GM18861 (cell line): ENCODE measurements at regions not wholly inside any gene's neighbourhood (a gene's known extent, or its start where the extent isn't known, plus 50 kb on each side); places are given as distances from the start of the nearest gene placed in this dataset.
"Not testable (repeated sequence)": the region's sequence is repeated elsewhere in the genome, so short reads cannot be mapped to it uniquely, and the experiment has no call there.

ENCODE experiments used
- ATAC-seq: cut with Tn5 transposase; IDR thresholded peaks from one replicate; pipeline ENCODE4 v1.9.1; 2021; ENCODE audit not compliant: unreplicated experiment

DNA sequence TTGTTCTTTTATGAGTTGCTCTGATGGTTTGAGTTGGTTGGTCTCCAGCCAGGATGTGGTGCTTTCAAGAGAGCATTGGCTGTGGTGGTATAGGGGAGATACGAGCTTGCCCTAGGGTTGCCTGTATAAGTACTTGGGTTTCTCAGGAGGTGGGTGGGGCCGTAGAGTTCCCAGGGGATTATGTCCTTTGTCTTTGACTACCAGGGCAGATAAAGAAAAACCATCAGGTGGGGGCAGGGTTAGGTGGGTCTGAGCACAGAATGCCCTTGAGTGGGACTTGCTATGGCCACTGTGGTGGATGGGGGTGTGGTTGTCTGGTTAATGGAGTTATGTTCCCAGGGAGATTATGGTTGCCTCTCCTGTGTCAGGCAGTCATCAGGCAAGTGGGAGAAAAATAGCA, 247.9 kb upstream of the HAND2 start:
- no peak for ATAC-seq

DNA sequence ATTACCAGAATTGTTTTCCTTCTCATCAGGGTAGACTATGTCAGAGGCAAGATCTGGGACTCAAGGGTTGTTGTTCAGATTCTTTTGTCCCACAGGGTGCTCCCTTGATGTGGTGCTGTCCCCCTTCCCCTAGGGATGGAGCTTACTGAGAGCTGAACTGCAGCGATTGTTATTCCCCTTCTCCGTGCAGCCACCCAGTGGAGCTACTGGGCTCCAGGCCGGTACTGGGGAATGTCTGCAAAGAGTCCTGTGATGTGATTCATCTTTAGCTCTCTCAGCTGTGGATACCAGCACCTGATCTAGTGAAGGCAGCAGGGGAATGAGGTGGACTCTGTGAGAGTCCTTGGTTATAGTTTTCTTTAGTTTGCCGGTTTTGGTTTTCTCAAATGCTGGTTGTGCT, 247.4 kb upstream of the HAND2 start:
- ATAC-seq = no peak

DNA sequence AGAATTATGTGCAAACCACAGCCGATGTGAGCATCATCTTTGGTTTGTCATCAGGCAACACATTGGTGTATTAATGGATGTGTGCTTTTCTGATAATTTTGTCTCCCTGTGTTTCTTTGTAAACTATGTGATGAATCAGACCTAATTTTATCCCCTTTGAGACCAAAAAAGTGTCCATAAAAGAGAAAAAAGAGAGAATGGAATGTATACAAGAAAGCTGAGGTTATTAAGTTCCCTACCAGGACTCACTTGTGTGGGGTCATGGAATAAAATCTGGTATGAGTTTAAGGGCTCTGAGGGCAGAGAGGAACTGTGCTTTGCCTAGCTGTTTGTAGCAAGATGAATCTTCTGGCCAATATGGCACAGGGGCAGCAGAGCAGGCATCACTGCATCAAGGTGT, 239.5 kb upstream of the HAND2 start:
- ATAC-seq = no peak

DNA sequence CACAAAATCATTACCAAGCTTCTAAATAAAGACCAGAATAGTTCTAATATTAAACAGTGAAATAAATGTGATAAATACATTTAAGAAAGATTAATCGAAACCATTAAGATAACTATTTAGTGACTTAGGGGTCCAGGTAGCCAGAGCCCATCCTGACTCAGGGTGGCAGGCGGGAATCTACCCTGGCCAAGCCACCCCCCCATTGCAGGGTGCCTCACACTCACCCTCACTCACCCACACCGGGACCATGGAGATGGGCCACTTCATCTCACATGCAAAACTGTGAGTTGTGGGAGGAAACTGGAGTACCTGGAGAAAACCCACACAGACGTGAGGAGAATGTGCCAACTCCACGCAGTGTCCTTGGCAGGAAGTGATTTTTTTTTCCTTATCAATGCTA, 237.6 kb upstream of the HAND2 start:
- ATAC-seq = no peak

DNA sequence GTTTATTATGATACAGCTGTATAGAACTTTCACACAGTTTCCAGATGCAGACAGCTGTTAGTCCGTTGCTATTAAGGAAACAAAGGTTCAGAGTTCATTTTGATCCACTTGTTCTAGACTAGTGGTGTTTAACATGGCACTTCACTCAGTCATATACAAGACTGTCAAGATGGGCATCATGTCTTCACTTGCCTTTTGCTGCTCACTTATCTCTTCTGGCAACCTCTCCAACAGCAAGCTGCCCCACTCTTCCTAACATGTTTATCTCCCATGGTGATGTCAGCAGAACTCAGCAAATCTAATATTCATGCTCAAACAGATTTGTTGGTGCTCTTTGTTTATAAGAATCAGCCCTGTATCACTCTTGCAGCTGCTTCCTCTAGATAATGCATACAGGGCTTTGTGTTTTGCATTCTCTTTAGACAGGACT, 236.2 kb upstream of the HAND2 start:
- no peak for ATAC-seq

DNA sequence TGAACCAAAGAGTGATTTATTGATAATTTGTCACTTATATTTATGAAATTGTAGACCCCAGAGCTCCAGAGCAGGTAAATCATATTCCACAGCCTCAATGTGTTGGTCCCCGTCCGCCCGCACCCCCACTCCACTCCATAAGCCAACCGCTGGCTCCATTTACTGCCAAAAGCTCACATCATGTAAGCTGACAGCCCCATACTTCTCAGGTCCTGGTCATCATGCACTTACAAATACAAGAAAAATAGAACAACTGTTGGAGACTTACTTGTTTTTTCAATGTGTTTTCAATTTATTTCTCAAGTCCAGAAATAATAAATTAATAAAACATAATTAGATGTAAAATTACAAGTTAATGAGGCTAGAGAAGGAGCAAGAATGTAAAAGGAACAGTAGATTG, 235.7 kb upstream of the HAND2 start:
- no peak for ATAC-seq

DNA sequence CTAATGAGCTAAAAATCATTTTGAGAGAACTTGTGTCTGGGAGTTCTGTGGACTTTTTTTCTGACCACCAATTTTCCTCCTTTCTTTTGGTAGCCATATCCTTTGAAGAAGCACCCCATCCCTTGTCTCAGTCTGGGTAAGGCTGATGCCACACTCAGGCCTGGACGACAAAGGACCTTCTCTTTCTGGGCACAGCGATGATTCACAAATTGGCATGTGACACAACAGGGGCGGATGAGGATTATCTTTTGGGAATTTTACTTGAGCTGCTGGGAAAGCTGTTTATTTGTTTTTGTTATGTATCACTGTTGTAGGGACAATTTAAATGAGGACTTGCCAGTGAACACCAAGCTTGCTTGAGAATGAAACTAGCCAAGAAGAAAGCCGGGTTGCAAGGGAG, 233.4 kb upstream of the HAND2 start:
- no peak for ATAC-seq

DNA sequence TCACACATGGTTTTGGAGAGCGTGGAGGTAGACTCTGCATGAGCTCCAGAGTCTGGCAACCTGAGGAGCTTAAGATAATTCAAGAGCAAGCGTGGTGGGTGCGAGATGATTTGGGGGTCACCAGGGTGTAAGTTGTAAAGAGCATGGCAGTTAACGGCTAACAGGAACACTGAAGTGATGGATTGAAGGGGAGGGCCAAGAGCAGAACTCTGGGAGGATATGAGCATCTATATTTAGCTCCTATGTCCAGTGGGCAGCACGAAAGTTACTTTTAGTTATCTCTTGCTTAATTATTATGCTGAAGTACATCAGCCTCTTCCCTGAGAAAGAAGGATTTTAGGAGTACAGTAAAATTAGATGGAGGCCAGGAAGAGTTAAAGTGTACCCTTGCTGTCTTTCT, 231.9 kb upstream of the HAND2 start:
- ATAC-seq = no peak

DNA sequence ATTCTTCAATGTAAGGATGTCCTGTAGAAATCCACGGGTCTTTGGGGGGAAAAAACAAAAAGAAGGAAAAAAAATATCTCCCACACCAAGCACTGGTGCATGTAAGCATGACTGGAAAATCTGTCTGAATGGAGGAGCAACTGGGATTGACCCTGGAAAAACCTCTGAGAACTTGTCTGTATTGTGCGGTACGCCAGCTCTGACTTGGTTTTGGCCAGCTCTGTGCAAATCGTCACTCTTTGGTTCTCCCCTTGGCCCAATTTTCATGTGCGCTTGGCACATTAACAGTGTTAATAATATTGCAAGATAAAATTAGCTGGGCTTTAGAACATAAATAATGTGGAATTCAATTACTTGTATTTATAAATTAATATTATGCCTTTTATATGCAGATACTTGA, 231.2 kb upstream of the HAND2 start:
- ATAC-seq = no peak

DNA sequence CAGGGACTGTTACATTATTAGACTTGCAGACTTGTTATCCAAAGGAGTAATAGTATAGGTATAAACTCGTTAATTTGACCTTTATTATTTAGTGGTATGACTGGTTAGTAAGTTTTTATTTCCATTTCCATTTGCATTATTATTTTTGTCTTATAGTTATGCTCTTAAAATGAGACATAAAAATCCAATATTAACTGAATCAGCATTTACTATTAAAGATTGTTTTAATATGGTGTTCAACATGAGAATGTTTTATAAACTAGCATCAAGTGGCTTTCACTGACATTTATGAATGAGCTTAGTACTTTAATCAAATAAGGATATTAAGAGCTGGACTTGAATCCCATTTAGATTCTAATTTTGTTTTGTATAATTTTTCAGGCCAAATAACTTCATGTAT, 228.1 kb upstream of the HAND2 start:
- no peak for ATAC-seq

DNA sequence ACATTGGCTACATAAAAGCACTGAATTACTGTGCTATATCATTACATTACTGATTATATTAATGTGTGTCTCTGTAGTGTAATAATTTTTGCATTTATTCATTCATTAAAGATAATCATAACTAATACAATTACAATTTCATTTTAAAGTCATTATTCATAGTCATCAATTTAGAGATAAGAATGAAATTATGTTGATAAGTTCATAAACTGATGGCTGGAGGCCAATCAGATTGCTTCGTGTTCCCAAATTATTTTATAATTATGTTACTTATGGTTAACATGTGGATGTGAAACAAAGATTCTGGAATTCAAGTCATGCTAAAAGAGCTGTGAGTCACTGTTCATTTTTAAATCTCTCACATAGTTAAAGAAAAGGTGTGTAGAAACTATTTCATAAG, 223.4 kb upstream of the HAND2 start:
- ATAC-seq = no peak

DNA sequence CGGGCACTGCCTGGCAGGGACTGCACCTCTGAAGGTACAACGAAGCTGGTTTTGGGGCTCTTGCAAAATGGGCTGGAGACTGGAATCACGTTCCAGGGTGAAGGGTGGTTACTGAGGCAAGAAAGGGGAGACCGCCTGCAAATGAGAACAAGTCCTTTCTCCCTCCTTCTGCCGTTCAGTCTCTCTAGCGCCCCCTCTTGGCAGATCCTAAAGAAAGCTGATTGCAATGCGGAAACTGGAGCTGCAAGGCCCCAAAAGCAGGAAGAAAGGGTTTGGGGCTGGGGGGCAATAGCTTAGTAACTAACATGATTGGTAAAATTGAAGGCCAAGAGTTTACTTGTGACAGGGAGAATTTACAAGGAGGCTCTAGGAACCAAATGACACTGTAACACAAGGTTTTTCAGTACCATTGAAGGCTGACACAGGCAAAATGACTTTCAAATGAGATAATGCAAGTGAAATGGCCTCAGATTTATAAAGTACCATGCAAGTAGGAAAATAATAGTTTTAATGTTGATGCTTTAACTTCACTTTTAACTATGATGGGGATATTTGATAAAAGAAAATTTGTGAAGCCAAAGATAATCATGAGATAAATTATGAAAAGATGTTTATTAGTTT, 222.7 kb upstream of the HAND2 start:
- no peak for ATAC-seq

DNA sequence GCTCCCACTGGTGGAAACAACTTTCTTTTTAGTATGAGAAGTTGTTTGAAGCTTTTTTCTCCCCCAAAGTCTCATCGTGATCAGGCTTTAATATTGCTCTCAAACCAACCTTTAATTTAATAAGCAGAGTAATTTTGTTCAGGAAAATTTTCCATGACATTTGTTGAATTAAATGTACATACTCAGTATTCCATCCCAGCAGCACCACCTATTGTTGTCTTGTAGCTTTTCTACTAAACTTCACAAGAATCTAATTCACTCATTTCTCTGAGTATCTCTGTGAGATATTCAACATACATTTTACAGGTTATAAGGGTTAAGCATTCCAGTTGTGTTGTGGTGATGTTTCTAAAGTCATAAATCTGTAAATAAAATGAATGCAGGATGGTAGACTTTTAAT, 218.3 kb upstream of the HAND2 start:
- ATAC-seq = no peak

DNA sequence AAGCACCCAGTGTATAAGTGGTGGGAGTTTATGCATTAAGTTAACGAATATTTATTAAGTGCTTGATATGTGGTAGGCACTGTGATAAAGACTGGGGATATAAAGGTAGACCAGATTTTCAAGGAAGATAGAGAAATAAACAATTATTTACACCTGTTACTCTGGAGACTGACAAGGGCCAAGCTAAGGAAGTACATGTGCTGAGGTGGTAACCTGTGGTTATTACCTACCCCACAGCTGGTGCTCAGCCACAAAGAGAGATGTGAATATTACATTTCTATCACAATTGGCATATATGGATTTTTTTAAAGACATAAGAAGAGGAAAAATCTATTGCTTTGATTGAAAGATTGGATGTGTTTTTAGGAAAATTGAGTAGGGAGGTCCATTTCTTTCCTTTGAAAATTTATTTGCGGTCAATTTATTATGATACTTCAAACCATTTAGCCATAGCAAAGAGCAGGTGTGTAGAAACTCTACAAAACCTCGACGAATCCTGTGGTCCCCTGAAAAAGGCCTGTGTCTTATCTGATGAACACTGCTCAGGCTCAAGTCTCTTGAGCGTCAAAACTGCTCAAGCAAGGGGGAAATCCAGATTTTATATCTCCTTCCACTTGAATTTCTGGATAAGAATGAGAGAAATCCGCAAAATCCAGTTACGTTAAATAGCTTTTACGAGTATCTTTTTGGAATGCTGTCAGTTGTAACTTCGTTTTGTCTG, 217.7 kb upstream of the HAND2 start:
- ATAC-seq = no peak

DNA sequence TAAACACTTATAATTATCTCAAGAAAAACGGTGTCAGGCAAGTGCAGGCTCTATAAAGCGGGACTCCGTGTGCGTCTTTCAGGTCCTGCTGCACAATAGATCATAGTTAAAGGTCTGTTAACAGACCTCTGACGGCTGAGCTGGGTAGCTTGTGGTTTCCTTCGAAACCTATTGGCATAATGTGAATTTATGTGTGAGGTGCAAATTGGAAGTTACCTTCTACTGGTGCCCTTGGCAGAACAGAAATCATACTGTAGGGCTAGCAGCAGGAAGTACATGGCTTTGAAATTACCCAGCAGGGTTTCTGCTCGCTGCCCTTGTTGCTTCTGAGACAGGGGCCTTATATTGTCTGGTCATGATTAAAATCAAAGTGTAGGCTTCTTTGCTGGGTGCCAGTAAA, 216.4 kb upstream of the HAND2 start:
- no peak for ATAC-seq

DNA sequence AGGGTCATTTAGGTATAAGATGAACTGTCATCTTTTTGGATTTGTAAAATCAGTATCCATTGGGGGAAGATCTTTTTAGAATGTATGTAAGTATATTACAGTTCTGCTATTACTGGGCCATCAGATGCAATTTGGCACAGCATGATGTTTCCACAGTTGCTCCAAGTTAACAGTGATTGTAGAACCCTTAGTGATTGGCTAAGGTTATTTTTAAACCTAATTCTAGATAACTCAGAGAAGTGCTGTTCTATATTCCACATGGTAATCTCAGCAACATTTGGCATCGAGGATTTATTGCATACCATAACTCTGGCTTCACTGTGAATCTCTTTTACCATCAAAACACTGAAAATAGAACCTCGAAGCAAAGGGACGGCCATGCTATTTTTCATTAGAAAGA, 215.7 kb upstream of the HAND2 start:
- ATAC-seq = no peak

DNA sequence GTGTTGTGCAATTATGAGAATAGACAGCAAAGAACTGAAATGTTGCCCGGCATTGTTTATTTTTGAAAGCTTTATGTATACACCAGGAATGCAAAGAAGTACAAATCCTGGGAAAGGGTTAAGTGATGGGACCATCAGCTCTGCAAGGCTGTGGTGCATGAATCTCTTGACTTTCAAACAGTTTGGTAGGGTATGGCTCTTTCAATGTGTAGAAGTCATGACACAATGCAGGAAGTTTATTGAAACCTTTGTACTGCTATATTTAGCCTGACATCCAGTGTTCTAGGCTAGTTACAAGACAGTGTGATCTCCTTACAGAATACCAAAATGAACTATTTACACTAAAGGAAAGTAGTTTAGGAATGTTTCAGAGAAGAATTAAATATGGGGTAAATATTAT, 206.8 kb upstream of the HAND2 start:
- ATAC-seq = no peak

DNA sequence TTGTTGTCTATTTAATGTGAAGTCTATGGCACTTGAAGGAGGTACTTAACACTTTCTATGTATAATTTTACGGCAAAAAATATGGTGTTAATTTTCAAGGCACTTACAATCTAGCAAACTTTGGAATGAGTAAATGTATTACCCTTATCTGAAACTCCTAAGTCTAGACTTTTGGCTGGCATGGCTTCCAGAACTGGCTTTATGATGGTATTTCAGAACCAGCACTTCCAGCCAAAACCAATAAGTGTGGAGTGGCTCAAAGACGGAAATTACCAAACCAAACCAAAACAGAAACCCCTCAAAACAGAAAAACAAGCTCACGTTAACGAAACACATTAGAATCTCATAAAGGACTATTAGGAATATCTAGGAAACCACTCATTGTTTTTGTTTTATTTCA, 205.6 kb upstream of the HAND2 start:
- no peak for ATAC-seq

DNA sequence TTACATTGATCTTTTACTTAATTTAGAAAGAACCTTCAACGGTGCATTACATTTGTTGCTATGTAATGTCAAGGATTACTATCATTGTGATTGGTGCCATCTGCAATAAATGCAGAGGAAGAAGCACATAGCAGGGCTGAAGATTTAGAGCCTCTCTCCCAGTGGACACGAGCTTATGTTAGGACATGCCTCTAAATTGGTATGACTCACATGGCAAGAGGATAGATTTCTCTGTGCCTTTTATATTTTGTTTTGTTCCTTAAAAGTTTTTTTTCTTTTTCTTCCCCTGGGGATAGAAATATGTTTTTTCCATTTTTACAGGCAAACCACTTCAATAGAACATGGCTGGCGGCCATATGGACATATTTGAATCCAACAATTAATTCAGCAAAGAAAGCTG, 205.0 kb upstream of the HAND2 start:
- no peak for ATAC-seq

DNA sequence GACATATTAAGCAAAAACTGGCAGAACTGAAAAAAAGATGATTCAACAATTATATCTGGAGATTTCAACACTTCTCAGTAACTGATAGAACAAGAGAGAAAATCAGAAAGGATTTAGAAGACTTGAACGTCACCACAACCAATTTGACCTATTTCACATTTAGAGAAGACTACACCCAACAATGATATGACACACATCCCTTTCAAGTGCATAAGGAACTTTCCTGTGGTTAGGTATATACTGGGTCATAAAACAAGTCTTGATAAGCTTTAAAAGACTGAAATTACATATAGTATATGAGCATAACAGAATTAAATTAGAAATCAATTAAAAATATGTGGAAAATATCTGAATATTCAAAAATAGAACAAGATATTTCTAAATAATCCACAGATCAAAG, 201.2 kb upstream of the HAND2 start:
- no peak for ATAC-seq

DNA sequence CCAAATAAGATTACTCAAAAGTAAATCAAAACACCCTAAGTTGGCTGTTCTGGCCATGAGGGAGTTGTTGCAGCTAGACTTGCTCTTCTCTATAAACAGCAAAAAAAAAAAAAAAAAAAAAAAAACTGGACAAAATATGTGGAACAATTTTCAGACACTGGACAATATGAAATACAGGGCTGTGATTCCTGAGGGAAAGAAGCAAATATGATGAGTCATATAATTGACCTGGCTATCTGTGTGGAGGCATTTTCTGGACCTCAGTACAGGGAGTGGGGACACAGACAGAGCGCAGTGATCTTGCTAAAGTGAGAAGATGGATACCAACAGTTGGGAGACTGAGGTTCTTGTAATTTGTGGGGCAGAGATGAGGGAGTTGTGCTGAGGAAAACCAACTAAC, 192.0 kb upstream of the HAND2 start:
- no peak for ATAC-seq

DNA sequence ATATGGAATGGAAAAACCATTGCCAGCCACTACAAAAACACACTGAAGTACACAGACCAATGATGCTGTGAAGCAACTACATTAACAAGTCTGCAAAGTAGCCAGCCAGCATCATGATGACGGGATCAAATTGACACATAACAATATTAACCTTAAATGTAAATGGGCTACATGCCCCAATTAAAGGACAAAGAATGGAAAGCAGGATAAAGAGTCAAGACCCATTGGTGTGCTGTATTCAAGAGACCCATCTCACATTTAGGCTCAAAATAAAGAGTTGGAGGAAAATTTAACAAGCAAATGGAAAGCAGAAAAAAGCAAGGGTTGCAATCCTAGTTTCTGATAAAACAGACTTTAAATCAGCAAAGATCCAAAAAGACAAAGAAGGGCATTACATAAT, 188.5 kb upstream of the HAND2 start:
- not testable (repeated sequence) for ATAC-seq

DNA sequence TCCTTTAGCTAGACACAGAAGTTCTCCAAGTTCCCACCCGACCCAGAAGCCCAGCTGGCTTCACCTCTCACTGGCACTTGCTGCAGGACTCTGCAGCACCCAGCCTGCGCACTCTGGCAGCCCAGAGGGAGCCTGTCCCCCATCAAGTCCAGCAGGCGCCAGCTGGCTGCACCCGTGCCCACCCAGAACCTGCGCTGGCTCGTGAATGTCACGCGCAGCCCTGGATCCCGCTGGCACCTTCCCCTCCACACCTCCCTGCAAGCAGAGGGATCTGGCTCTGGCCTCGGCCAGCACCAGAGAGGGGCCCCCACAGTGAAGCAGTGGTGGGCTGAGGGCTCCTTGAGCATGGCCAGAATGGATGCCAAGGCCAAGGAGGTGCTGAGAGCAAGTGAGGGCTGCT, 187.6 kb upstream of the HAND2 start:
- ATAC-seq = no peak
